ENCODE measurements at regions not wholly inside any gene's neighbourhood (a gene's known extent, or its start where the extent isn't known, plus 50 kb on each side); places are given as distances from the start of the nearest gene placed in this dataset.

- no peak for DNase-seq
- no peak for TF ChIP-seq CTCF (IDR thresholded peaks at IDR 0.05)
- no peak overlapping the region for H3K4me3 ChIP-seq
- intact Hi-C loops (cut with DNase I) = no loop called here
- peaks cover 0 to 5% (median 0%) of the 10 kb centered on the region in 9 donors for H3K4me1 ChIP-seq
- H3K27ac ChIP-seq = no peak overlapping the region
- no peak for ATAC-seq
- no peaks in the 10 kb centered on the region for H3K9me3 ChIP-seq
- no peaks in the 10 kb centered on the region for H3K27me3 ChIP-seq
- 94% methylated on average over 4 of the region's 4 CpGs for WGBS, 2 donors
- H3K36me3 ChIP-seq = no peaks in the 10 kb centered on the region
Measured at GRCh38 chr5:56596155-56596554, 219.2 kb upstream of the MAP3K1 start.

GRCh38 chr5:56595566-56595965 is 219.8 kb upstream of the MAP3K1 start:
- H3K4me3 ChIP-seq = no peak overlapping the region
- no peaks in the 10 kb centered on the region for H3K9me3 ChIP-seq
- ATAC-seq (no peak), DNase-seq (no peak)
- H3K27me3 ChIP-seq = no peaks in the 10 kb centered on the region
- H3K4me1 ChIP-seq = peaks cover 0 to 5% (median 0%) of the 10 kb centered on the region in 9 donors
- TF ChIP-seq CTCF (IDR thresholded peaks at IDR 0.05) = no peak
- intact Hi-C loops (cut with DNase I) = no loop called here
- no peaks in the 10 kb centered on the region for H3K36me3 ChIP-seq
- H3K27ac ChIP-seq = no peak overlapping the region
- WGBS, 2 donors = 100% methylated on average over 2 of the region's 2 CpGs

- no peak for DNase-seq
Measured at GRCh38 chr5:56594792-56595191, 220.6 kb upstream of the MAP3K1 start.

GRCh38 chr5:56591081-56591480 is 224.3 kb upstream of the MAP3K1 start:
- ATAC-seq = no peak
- no peak for TF ChIP-seq CTCF (IDR thresholded peaks at IDR 0.05)

More at GRCh38 chr5:56594792-56595191, 220.6 kb upstream of the MAP3K1 start:
- Histone ChIP-seq H3K27me3 (no peaks in the 10 kb centered on the region), H3K36me3 (no peaks in the 10 kb centered on the region), H3K4me3 (no peak overlapping the region), H3K9me3 (no peaks in the 10 kb centered on the region), H3K27ac (no peak overlapping the region), H3K4me1 (peaks cover 0 to 5% (median 0%) of the 10 kb centered on the region in 9 donors)
- intact Hi-C loops (cut with DNase I) = no loop called here
- TF ChIP-seq CTCF (IDR thresholded peaks at IDR 0.05) = no peak
- WGBS, 2 donors = 90 to 94% methylated on average over 3 of the region's 3 CpGs
- ATAC-seq = no peak

More at GRCh38 chr5:56591081-56591480, 224.3 kb upstream of the MAP3K1 start:
- Histone ChIP-seq H3K27ac (no peak overlapping the region), H3K27me3 (no peaks in the 10 kb centered on the region), H3K4me1 (peaks cover 7 to 37% (median 31%) of the 10 kb centered on the region in 9 donors), H3K4me3 (no peak overlapping the region), H3K36me3 (no peaks in the 10 kb centered on the region), H3K9me3 (no peaks in the 10 kb centered on the region)
- intact Hi-C loops (cut with DNase I) = no loop called here
- WGBS, 2 donors = 96 to 97% methylated on average over 5 of the region's 5 CpGs
- DNase-seq = no peak

Data from heart right ventricle (tissue), 16 donors.